Endothelial cell of umbilical vein (primary cell): ENCODE measurements at regions not wholly inside any gene's neighbourhood (a gene's known extent, or its start where the extent isn't known, plus 50 kb on each side); places are given as distances from the start of the nearest gene placed in this dataset.

Experiments
- BruUV-seq: library from RNA; stranded (reverse); fragments of 400-500 nt; replicated peaks from 2 replicates; lab custom pipeline; 2021; lab: Mats Ljungman, UMichigan
- CTCF ChIA-PET: fragments of 300-600, 350-600 bp; sonication (Branson Sonifier 250); formaldehyde crosslinking; loops from one replicate; lab custom pipeline; 2021; ENCODE audit warnings: antibody characterized with exemption, inconsistent platforms; lab: Charles Lee
- POLR2A ChIA-PET: fragments of 300-600, 350-600 bp; sonication (Branson Sonifier 250); formaldehyde crosslinking; loops from one replicate; lab custom pipeline; 2021; ENCODE audit warnings: antibody characterized with exemption, inconsistent platforms; lab: Charles Lee
- DNase-seq: peaks from one replicate; pipeline ENCODE4 v3.0.0-alpha.2; 2011; ENCODE audit warnings: low read depth, low spot score
- FAIRE-seq: peaks from 2 replicates; lab custom pipeline; 2011; peaks lifted over from hg19 to GRCh38; lab: Jason Lieb, UNC
- H2AFZ ChIP-seq: 2 replicates; pipeline ENCODE4 v1.6.0; 2012; ENCODE audit warnings: low read depth, low read length, control low read depth, inconsistent platforms
- H3K27ac ChIP-seq: 2 replicates; pipeline ENCODE4 v1.5.1; 2011; ENCODE audit warnings: low read depth, mild to moderate bottlenecking, control low read depth, low read length, moderate library complexity; ENCODE audit not compliant: insufficient read depth
- H3K27me3 ChIP-seq, 2 experiments: 2 replicates each; pipeline versions ENCODE4 v1.6.0 to v1.6.1; 2011; ENCODE audit warnings: low read length in 2 of 2, mixed read lengths in 1 of 2; ENCODE audit not compliant: control insufficient read depth in 2 of 2, insufficient read depth in 2 of 2
- H3K36me3 ChIP-seq, 2 experiments: 2 replicates in 1 of 2; 3 replicates in 1 of 2; pipeline ENCODE4 v1.5.1; 2011; ENCODE audit warnings: low read length in 2 of 2, mild to moderate bottlenecking in 1 of 2, moderate library complexity in 1 of 2; ENCODE audit not compliant: control insufficient read depth in 2 of 2, insufficient read depth in 2 of 2; ENCODE audit errors: extremely low read depth in 1 of 2
- H3K4me1 ChIP-seq: 3 replicates; pipeline ENCODE4 v1.5.1; 2011; ENCODE audit warnings: mild to moderate bottlenecking, low read length; ENCODE audit not compliant: control insufficient read depth, insufficient read depth; ENCODE audit errors: extremely low read depth
- H3K4me2 ChIP-seq: 2 replicates; pipeline ENCODE4 v1.6.1; 2011; ENCODE audit warnings: low read length, control low read depth, mixed read lengths; ENCODE audit not compliant: insufficient read depth
- H3K4me3 ChIP-seq, 3 experiments: fragments of 200-600 bp in 1 of 3; sonication (generic), shearing (Covaris generic) in 1 of 3; replicated peaks in 1 of 3; 2 replicates each; pipeline ENCODE4 v1.5.1; 2011 to 2016; ENCODE audit warnings: control low read depth in 3 of 3, low read length in 3 of 3, mild to moderate bottlenecking in 2 of 3, inconsistent platforms in 1 of 3, low read depth in 1 of 3, moderate library complexity in 1 of 3; ENCODE audit not compliant: insufficient read depth in 1 of 3
- H3K79me2 ChIP-seq: 2 replicates; pipeline ENCODE4 v1.6.0; 2012; ENCODE audit warnings: low read length, inconsistent platforms; ENCODE audit not compliant: control insufficient read depth, insufficient read depth
- H3K9ac ChIP-seq: replicated peaks from 2 replicates; pipeline ENCODE3; 2011; ENCODE audit warnings: low read length, control low read depth; ENCODE audit not compliant: insufficient read depth; ENCODE audit errors: extremely low read depth
- H3K9me1 ChIP-seq: replicated peaks from 3 replicates; pipeline ENCODE4 v1.6.0; 2011; ENCODE audit warnings: mild to moderate bottlenecking, low read length; ENCODE audit not compliant: control insufficient read depth, insufficient read depth; ENCODE audit errors: extremely low read depth
- H3K9me3 ChIP-seq: replicated peaks from 2 replicates; pipeline ENCODE4 v1.5.1; 2012; ENCODE audit warnings: low read length, inconsistent platforms; ENCODE audit not compliant: control insufficient read depth, insufficient read depth
- H4K20me1 ChIP-seq: replicated peaks from 2 replicates; pipeline ENCODE3; 2011; ENCODE audit warnings: mild to moderate bottlenecking, low read length; ENCODE audit not compliant: control insufficient read depth, insufficient read depth; ENCODE audit errors: extremely low read depth
- CTCF ChIP-seq, 2 donors: IDR thresholded peaks; 1 replicate in 1 of 2; 2 replicates in 1 of 2; pipeline ENCODE4 v1.5.1; 2011; ENCODE audit warnings: low read length in 2 of 2, mild to moderate bottlenecking in 2 of 2, moderate library complexity in 2 of 2, control low read depth in 1 of 2, inconsistent platforms in 1 of 2, low read depth in 1 of 2; ENCODE audit not compliant: insufficient read depth in 1 of 2; ENCODE audit errors: extremely low read depth in 1 of 2
- EZH2 ChIP-seq: IDR thresholded peaks from 2 replicates; pipeline ENCODE4 v1.6.1; 2012; ENCODE audit warnings: borderline replicate concordance, low read depth, mild to moderate bottlenecking, moderate library complexity, low read length, inconsistent platforms; ENCODE audit not compliant: severe bottlenecking
- FOS ChIP-seq: IDR thresholded peaks from 2 replicates; pipeline ENCODE4 v1.6.1; 2011; ENCODE audit warnings: mild to moderate bottlenecking, low read length, moderate library complexity, borderline replicate concordance; ENCODE audit not compliant: insufficient read depth
- GATA2 ChIP-seq: IDR thresholded peaks from 2 replicates; pipeline ENCODE4 v1.7.0; 2011; ENCODE audit warnings: low read depth, mild to moderate bottlenecking, moderate library complexity, mixed read lengths, low read length; ENCODE audit not compliant: insufficient read length, insufficient read depth
- JUN ChIP-seq: IDR thresholded peaks from 2 replicates; pipeline ENCODE4 v1.6.1; 2011; ENCODE audit warnings: borderline replicate concordance, low read depth; ENCODE audit not compliant: insufficient read length, insufficient read depth
- MAX ChIP-seq: IDR thresholded peaks from 2 replicates; pipeline ENCODE4 v1.6.1; 2011; ENCODE audit not compliant: insufficient read depth, insufficient read length
- MYC ChIP-seq: IDR thresholded peaks from one replicate; pipeline ENCODE4 v1.6.1; 2011; ENCODE audit warnings: mild to moderate bottlenecking, low read depth, low read length
- POLR2A ChIP-seq: IDR thresholded peaks from 2 replicates; pipeline ENCODE4 v1.6.1; 2012; ENCODE audit warnings: low read depth, mild to moderate bottlenecking, control low read depth, low read length
- POLR2AphosphoS5 ChIP-seq: IDR thresholded peaks from 2 replicates; pipeline ENCODE4 v1.6.1; 2012; ENCODE audit warnings: low read depth, mild to moderate bottlenecking, control low read depth, low read length, moderate library complexity; ENCODE audit not compliant: insufficient read depth
- dilution Hi-C: fragments of 300-500 bp; cut with MboI; formaldehyde crosslinking; loops from one replicate; pipeline ENCODE4 v1.15.0; 2019; ENCODE audit warnings: low sequenced_read_pairs; ENCODE audit not compliant: extremely low pct_ligation_motif_present
- intact Hi-C: fragments of 100-400 bp; cut with micrococcal nuclease; formaldehyde crosslinking; loops from one replicate; pipeline ENCODE4 v1.10.0; 2022

- ChIA-PET POLR2A (no interaction called here), CTCF (interaction anchor here (1.6 kb wide), 1 partner anchor 425 kb away, joined by 3 read pairs; no protein-coding TSS in a partner anchor)
- FAIRE-seq (no peak), DNase-seq (no peak)
- no peaks in the 10 kb centered on the region for H4K20me1 ChIP-seq
- no peak overlapping the region for H2AFZ ChIP-seq
- no peak overlapping the region for H3K4me2 ChIP-seq
- H3K4me3 ChIP-seq: no peak overlapping the region
- no peaks in the 10 kb centered on the region for H3K79me2 ChIP-seq
- H3K27me3 ChIP-seq: no peaks in the 10 kb centered on the region
- dilution Hi-C loops (no loop called here), intact Hi-C loops (no loop called here)
- H3K36me3 ChIP-seq: no peaks in the 10 kb centered on the region
- BruUV-seq: no TSS peak
- H3K27ac ChIP-seq: no peak overlapping the region
- TF ChIP-seq MAX (no peak), POLR2AphosphoS5 (no peak), GATA2 (no peak), JUN (no peak), FOS (no peak), POLR2A (no peak), EZH2 (no peak), MYC (no peak), CTCF (IDR thresholded peaks at IDR 0.05; ENCODE audit: extremely low read depth in 1 of 2, insufficient read depth in 1 of 2, low read depth in 1 of 2, low read length in 2 of 2) (no peak)
- H3K9ac ChIP-seq: no peak overlapping the region
- no peaks in the 10 kb centered on the region for H3K9me3 ChIP-seq
- H3K9me1 ChIP-seq: no peaks in the 10 kb centered on the region
- no peaks in the 10 kb centered on the region for H3K4me1 ChIP-seq
Observed at GRCh38 chr6:145278163-145278807, 457.0 kb downstream of the EPM2A start.
